Uterus (tissue), 3 donors: ENCODE measurements at regions not wholly inside any gene's neighbourhood (a gene's known extent, or its start where the extent isn't known, plus 50 kb on each side); places are given as distances from the start of the nearest gene placed in this dataset.

Experiments
- DNase-seq, 2 donors: peaks; one replicate each; pipeline ENCODE4 v3.0.0-alpha.2; 2019 to 2020
- H3K27ac ChIP-seq, 2 donors: fragments of 200-600 bp; sonication (generic); 1 replicate in 1 of 2; 2 replicates in 1 of 2; pipeline ENCODE4 v1.5.1; 2016 to 2018
- H3K27me3 ChIP-seq, 2 donors: fragments of 200-600 bp; sonication (generic); one replicate each; pipeline ENCODE4 v1.5.1; 2018 to 2019; ENCODE audit warnings: control low read depth in 1 of 2
- H3K36me3 ChIP-seq, 2 donors: fragments of 200-600 bp; sonication (generic); one replicate each; pipeline ENCODE4 v1.5.1; 2019; ENCODE audit warnings: control low read depth in 1 of 2
- H3K4me1 ChIP-seq, 2 donors: fragments of 200-600 bp; sonication (generic); one replicate each; pipeline ENCODE4 v1.5.1; 2018 to 2019; ENCODE audit warnings: control low read depth in 1 of 2
- H3K4me3 ChIP-seq, 2 donors: fragments of 200-600 bp; sonication (generic); 1 replicate in 1 of 2; 2 replicates in 1 of 2; pipeline ENCODE4 v1.5.1; 2018 to 2019; ENCODE audit warnings: mild to moderate bottlenecking in 1 of 2
- H3K9me3 ChIP-seq, 2 donors: fragments of 200-600 bp; sonication (generic); one replicate each; pipeline ENCODE4 v1.5.1; 2019; ENCODE audit warnings: control low read depth in 1 of 2
- CTCF ChIP-seq, 4 experiments: fragments of 200-600 bp in 2 of 4; fragments of 450-650 bp in 2 of 4; sonication (generic) in 2 of 4; IDR thresholded peaks; one replicate each; pipeline ENCODE4 v1.5.1; 2016 to 2019; ENCODE audit warnings: antibody characterized with exemption in 4 of 4, mild to moderate bottlenecking in 2 of 4, moderate library complexity in 1 of 4
- POLR2A ChIP-seq, 2 donors: fragments of 450-650 bp; IDR thresholded peaks; one replicate each; pipeline ENCODE4 v1.6.1; 2016; ENCODE audit warnings: antibody characterized with exemption in 2 of 2, mild to moderate bottlenecking in 1 of 2, moderate library complexity in 1 of 2
- intact Hi-C: fragments of 100-400 bp; cut with DNase I; formaldehyde crosslinking; loops from one replicate; pipeline ENCODE4 v1.15.1; 2023; ENCODE audit warnings: low total_unique reads
- donor health status: DM: yes; HTN: yes; CAD: no.

- DNase-seq, result no peak
- Histone ChIP-seq H3K27me3 (no peaks in the 10 kb centered on the region), H3K36me3 (no peaks in the 10 kb centered on the region), H3K4me1 (no peaks in the 10 kb centered on the region), H3K27ac (no peak overlapping the region), H3K9me3 (no peaks in the 10 kb centered on the region), H3K4me3 (no peak overlapping the region)
- TF ChIP-seq POLR2A (IDR thresholded peaks at IDR 0.05) (no peak), CTCF (IDR thresholded peaks at IDR 0.05) (no peak)
- intact Hi-C loops, result no loop called here
Observed at GRCh38 chr5:2258861-2259260, 376.1 kb upstream of the IRX4 start.

GRCh38 chr5:2257326-2258244 is 374.9 kb upstream of the IRX4 start:
- H3K9me3 ChIP-seq, result no peaks in the 10 kb centered on the region
- H3K4me3 ChIP-seq, result no peak overlapping the region
- no peaks in the 10 kb centered on the region for H3K4me1 ChIP-seq
- intact Hi-C loops, result no loop called here
- DNase-seq, result no peak
- H3K27ac ChIP-seq, result no peak overlapping the region
- no peak for TF ChIP-seq POLR2A (IDR thresholded peaks at IDR 0.05)
- no peak for TF ChIP-seq CTCF (IDR thresholded peaks at IDR 0.05)
- H3K27me3 ChIP-seq, result no peaks in the 10 kb centered on the region
- H3K36me3 ChIP-seq, result no peaks in the 10 kb centered on the region

- Histone ChIP-seq H3K27me3 (no peaks in the 10 kb centered on the region), H3K36me3 (no peaks in the 10 kb centered on the region), H3K4me1 (no peaks in the 10 kb centered on the region), H3K9me3 (no peaks in the 10 kb centered on the region), H3K4me3 (no peak overlapping the region), H3K27ac (no peak overlapping the region)
- no peak for DNase-seq
- TF ChIP-seq CTCF (IDR thresholded peaks at IDR 0.05) (no peak), POLR2A (IDR thresholded peaks at IDR 0.05) (no peak)
- intact Hi-C loops, result no loop called here
Observed at GRCh38 chr5:2256691-2257280, 374.1 kb upstream of the IRX4 start.

GRCh38 chr5:2255915-2256690 is 373.4 kb upstream of the IRX4 start:
- Histone ChIP-seq H3K9me3 (no peaks in the 10 kb centered on the region), H3K27ac (no peak overlapping the region), H3K4me1 (no peaks in the 10 kb centered on the region), H3K36me3 (no peaks in the 10 kb centered on the region), H3K4me3 (no peak overlapping the region), H3K27me3 (no peaks in the 10 kb centered on the region)
- TF ChIP-seq POLR2A (IDR thresholded peaks at IDR 0.05) (no peak), CTCF (IDR thresholded peaks at IDR 0.05) (no peak)
- intact Hi-C loops, result no loop called here
- no peak for DNase-seq
